Upper lobe of left lung (tissue), 4 donors: ENCODE measurements at regions not wholly inside any gene's neighbourhood (a gene's known extent, or its start where the extent isn't known, plus 50 kb on each side); places are given as distances from the start of the nearest gene placed in this dataset.

Experiments
- CTCF ChIP-seq, 6 experiments: fragments of 450-650 bp in 4 of 6; fragments of 200-600 bp in 2 of 6; sonication (generic) in 2 of 6; IDR thresholded peaks; one replicate each; pipeline ENCODE4 v1.5.1; 2016 to 2019; ENCODE audit warnings: antibody characterized with exemption in 6 of 6
- EP300 ChIP-seq, 4 donors: sonication (generic); formaldehyde crosslinking; IDR thresholded peaks; one replicate each; pipeline ENCODE4 v1.5.1; 2017; ENCODE audit warnings: antibody characterized with exemption in 4 of 4, control low read depth in 2 of 4
- POLR2A ChIP-seq, 4 donors: fragments of 450-650 bp; IDR thresholded peaks; one replicate each; pipeline ENCODE4 v1.5.1; 2016 to 2017; ENCODE audit warnings: antibody characterized with exemption in 4 of 4, mild to moderate bottlenecking in 2 of 4
- POLR2AphosphoS5 ChIP-seq, 2 donors: sonication (generic); formaldehyde crosslinking; IDR thresholded peaks; one replicate each; pipeline ENCODE4 v1.5.1; 2017; ENCODE audit warnings: antibody characterized with exemption in 2 of 2

GRCh38 chr2:208983486-208983885 lies 440.4 kb upstream of the MAP2 start:
- TF ChIP-seq CTCF (IDR thresholded peaks at IDR 0.05): no peak
- TF ChIP-seq POLR2A (IDR thresholded peaks at IDR 0.05): no peak
- no peak for TF ChIP-seq EP300 (IDR thresholded peaks at IDR 0.05)
- TF ChIP-seq POLR2AphosphoS5 (IDR thresholded peaks at IDR 0.05): no peak
